Keratinocyte (primary cell): ENCODE measurements at regions not wholly inside any gene's neighbourhood (a gene's known extent, or its start where the extent isn't known, plus 50 kb on each side); places are given as distances from the start of the nearest gene placed in this dataset.

Experiments used
- DNase-seq: peaks from one replicate; pipeline ENCODE4 v3.0.0-alpha.2; 2011; ENCODE audit warnings: low read depth, missing footprints, low spot score
- FAIRE-seq: peaks from 2 replicates; lab custom pipeline; 2011; peaks lifted over from hg19 to GRCh38; lab: Jason Lieb, UNC
- H2AFZ ChIP-seq: 2 replicates; pipeline ENCODE4 v1.6.0; 2012; ENCODE audit warnings: low read length, control low read depth, inconsistent platforms; ENCODE audit not compliant: control insufficient read depth
- H3K27ac ChIP-seq: 2 replicates; pipeline ENCODE4 v1.5.1; 2011; ENCODE audit warnings: low read length; ENCODE audit not compliant: control insufficient read depth, insufficient read depth
- H3K27me3 ChIP-seq: 3 replicates; pipeline ENCODE4 v1.6.0; 2011; ENCODE audit warnings: low read length; ENCODE audit not compliant: control insufficient read depth, insufficient read depth; ENCODE audit errors: extremely low read depth
- H3K36me3 ChIP-seq, 2 experiments: 2 replicates in 1 of 2; 3 replicates in 1 of 2; pipeline ENCODE4 v1.5.1; 2011; ENCODE audit warnings: low read length in 2 of 2, mild to moderate bottlenecking in 1 of 2; ENCODE audit not compliant: control insufficient read depth in 2 of 2, insufficient read depth in 2 of 2; ENCODE audit errors: extremely low read depth in 1 of 2
- H3K4me1 ChIP-seq: 3 replicates; pipeline ENCODE4 v1.5.1; 2011; ENCODE audit warnings: low read length; ENCODE audit not compliant: control insufficient read depth, insufficient read depth; ENCODE audit errors: extremely low read depth
- H3K4me2 ChIP-seq: 3 replicates; pipeline ENCODE4 v1.6.0; 2011; ENCODE audit warnings: low read depth, low read length; ENCODE audit not compliant: control insufficient read depth, insufficient read depth; ENCODE audit errors: extremely low read depth
- H3K4me3 ChIP-seq, 3 experiments: fragments of 200-600 bp in 1 of 3; sonication (generic) in 1 of 3; 2 replicates in 2 of 3; 3 replicates in 1 of 3; pipeline ENCODE4 v1.5.1; 2011 to 2016; ENCODE audit warnings: low read length in 3 of 3, mild to moderate bottlenecking in 3 of 3, control low read depth in 2 of 3, inconsistent platforms in 1 of 3, low read depth in 1 of 3, mixed read lengths in 1 of 3, mixed run types in 1 of 3, moderate library complexity in 1 of 3; ENCODE audit not compliant: control insufficient read depth in 2 of 3, insufficient read depth in 2 of 3; ENCODE audit errors: extremely low read depth in 1 of 3
- H3K79me2 ChIP-seq: 2 replicates; pipeline ENCODE4 v1.6.0; 2012; ENCODE audit warnings: low read length; ENCODE audit not compliant: control insufficient read depth, insufficient read depth
- H3K9ac ChIP-seq: 3 replicates; pipeline ENCODE4 v1.6.0; 2011; ENCODE audit warnings: low read length; ENCODE audit not compliant: control insufficient read depth, insufficient read depth; ENCODE audit errors: extremely low read depth
- H3K9me1 ChIP-seq: 3 replicates; pipeline ENCODE4 v1.6.0; 2011; ENCODE audit warnings: low read length; ENCODE audit not compliant: control insufficient read depth, insufficient read depth; ENCODE audit errors: extremely low read depth
- H3K9me3 ChIP-seq: 2 replicates; pipeline ENCODE4 v1.5.1; 2012; ENCODE audit warnings: low read depth, low read length; ENCODE audit not compliant: control insufficient read depth
- H4K20me1 ChIP-seq: 3 replicates; pipeline ENCODE4 v1.6.0; 2011; ENCODE audit warnings: low read length; ENCODE audit not compliant: control insufficient read depth, insufficient read depth; ENCODE audit errors: extremely low read depth
- CTCF ChIP-seq, 3 experiments: IDR thresholded peaks in 1 of 3; conservative IDR thresholded peaks in 1 of 3; optimal IDR thresholded peaks in 1 of 3; 2 replicates in 2 of 3; 3 replicates in 1 of 3; pipeline versions ENCODE3 to v1.5.1; 2011; ENCODE audit warnings: low read length in 3 of 3, mild to moderate bottlenecking in 3 of 3, moderate library complexity in 2 of 3, control low read depth in 1 of 3, inconsistent platforms in 1 of 3; ENCODE audit not compliant: insufficient read depth in 2 of 3; ENCODE audit errors: extremely low read depth in 1 of 3
- EZH2 ChIP-seq: IDR thresholded peaks from one replicate; pipeline ENCODE4 v1.6.1; 2012; ENCODE audit warnings: inconsistent platforms, mild to moderate bottlenecking, low read length, moderate library complexity
- dilution Hi-C: fragments of 300-500 bp; cut with MboI; formaldehyde crosslinking; loops from one replicate; pipeline ENCODE4 v1.7.0; 2020; ENCODE audit warnings: low sequenced_read_pairs; ENCODE audit not compliant: extremely low pct_ligation_motif_present

GRCh38 chr16:87070657-87071056, 246.5 kb downstream of the C16orf95 start:
- H3K79me2 ChIP-seq: no peaks in the 10 kb centered on the region
- FAIRE-seq: no peak
- H3K9ac ChIP-seq: no peak overlapping the region

GRCh38 chr16:87072101-87072500, 245.1 kb downstream of the C16orf95 start:
- Histone ChIP-seq H3K79me2 (no peaks in the 10 kb centered on the region), H3K9ac (no peak overlapping the region), H3K36me3 (no peaks in the 10 kb centered on the region), H3K4me1 (peaks cover 6% of the 10 kb centered on the region), H3K27ac (no peak overlapping the region), H3K4me2 (no peak overlapping the region), H3K9me1 (no peaks in the 10 kb centered on the region), H3K27me3 (no peaks in the 10 kb centered on the region), H2AFZ (no peak overlapping the region), H3K9me3 (no peaks in the 10 kb centered on the region), H3K4me3 (no peak overlapping the region), H4K20me1 (no peaks in the 10 kb centered on the region)
- dilution Hi-C loops: no loop called here
- no peak for DNase-seq
- TF ChIP-seq EZH2: no peak
- no peak for TF ChIP-seq CTCF (optimal IDR thresholded peaks at IDR 0.05 in 1 of 3, IDR thresholded peaks at IDR 0.05 in 1 of 3, conservative IDR thresholded peaks at IDR 0.05 in 1 of 3; ENCODE audit: extremely low read depth in 1 of 3, insufficient read depth in 2 of 3, low read length in 3 of 3)
- FAIRE-seq: no peak

More at GRCh38 chr16:87070657-87071056, 246.5 kb downstream of the C16orf95 start:
- Histone ChIP-seq H3K9me3 (no peaks in the 10 kb centered on the region), H3K4me2 (no peak overlapping the region), H3K9me1 (no peaks in the 10 kb centered on the region), H3K27me3 (no peaks in the 10 kb centered on the region), H3K27ac (no peak overlapping the region), H2AFZ (no peak overlapping the region), H3K4me1 (no peaks in the 10 kb centered on the region), H4K20me1 (no peaks in the 10 kb centered on the region), H3K36me3 (no peaks in the 10 kb centered on the region), H3K4me3 (no peak overlapping the region)
- dilution Hi-C loops: no loop called here
- TF ChIP-seq EZH2: no peak
- no peak for TF ChIP-seq CTCF (optimal IDR thresholded peaks at IDR 0.05 in 1 of 3, IDR thresholded peaks at IDR 0.05 in 1 of 3, conservative IDR thresholded peaks at IDR 0.05 in 1 of 3; ENCODE audit: extremely low read depth in 1 of 3, insufficient read depth in 2 of 3, low read length in 3 of 3)
- DNase-seq: no peak
